Neural progenitor cell (in vitro differentiated cells): ENCODE measurements at regions not wholly inside any gene's neighbourhood (a gene's known extent, or its start where the extent isn't known, plus 50 kb on each side); places are given as distances from the start of the nearest gene placed in this dataset.

ENCODE experiments used
- DNase-seq: peaks from one replicate; pipeline ENCODE4 v3.0.0-alpha.2; 2016; ENCODE audit warnings: low spot score
- H2AFZ ChIP-seq: fragments of 200-600 bp; sonication (generic); replicated peaks from 2 replicates; pipeline ENCODE4 v1.6.1; 2016; ENCODE audit warnings: antibody characterized with exemption
- H3F3A ChIP-seq: fragments of 200-600 bp; sonication (generic); 2 replicates; pipeline ENCODE4 v1.6.1; 2016; ENCODE audit warnings: antibody characterized with exemption, low read depth
- H3K27ac ChIP-seq: fragments of 200-600 bp; sonication (generic); 2 replicates; pipeline ENCODE4 v1.5.1; 2016; ENCODE audit warnings: mild to moderate bottlenecking
- H3K27me3 ChIP-seq: fragments of 200-600 bp; sonication (generic); 2 replicates; pipeline ENCODE4 v1.6.1; 2016; ENCODE audit warnings: mild to moderate bottlenecking, moderate library complexity
- H3K36me3 ChIP-seq: fragments of 200-600 bp; sonication (generic); 2 replicates; pipeline ENCODE4 v1.5.1; 2016
- H3K4me1 ChIP-seq: fragments of 200-600 bp; sonication (generic); 2 replicates; pipeline ENCODE4 v1.6.1; 2016; ENCODE audit warnings: mixed run types
- H3K4me2 ChIP-seq: fragments of 200-600 bp; sonication (generic); 2 replicates; pipeline ENCODE4 v1.6.1; 2016
- H3K4me3 ChIP-seq: fragments of 200-600 bp; sonication (generic); 2 replicates; pipeline ENCODE4 v1.5.1; 2016
- H3K79me2 ChIP-seq: fragments of 200-600 bp; sonication (generic); 2 replicates; pipeline ENCODE4 v1.6.1; 2016; ENCODE audit warnings: low read depth
- H3K9ac ChIP-seq: fragments of 200-600 bp; sonication (generic); 2 replicates; pipeline ENCODE4 v1.6.1; 2016
- H3K9me3 ChIP-seq: fragments of 200-600 bp; sonication (generic); 2 replicates; pipeline ENCODE4 v1.5.1; 2016; ENCODE audit warnings: low read depth
- H4K20me1 ChIP-seq: fragments of 200-600 bp; sonication (generic); 2 replicates; pipeline ENCODE4 v1.6.1; 2016; ENCODE audit warnings: low read depth
- H3K27ac Mint-ChIP-seq: 3 replicates; pipeline ENCODE4 v1.8.0; 2021; ENCODE audit warnings: mixed read lengths
- H3K27me3 Mint-ChIP-seq: 2 replicates; pipeline ENCODE4 v1.8.0; 2022; ENCODE audit warnings: low read depth, mild to moderate bottlenecking, inconsistent platforms, moderate library complexity, mixed read lengths; ENCODE audit not compliant: insufficient read depth
- H3K36me3 Mint-ChIP-seq: 3 replicates; pipeline ENCODE4 v1.8.0; 2021; ENCODE audit warnings: mixed read lengths
- H3K4me1 Mint-ChIP-seq: 3 replicates; pipeline ENCODE4 v1.8.0; 2021; ENCODE audit warnings: mixed read lengths
- H3K4me3 Mint-ChIP-seq: 3 replicates; pipeline ENCODE4 v1.8.0; 2021; ENCODE audit warnings: mild to moderate bottlenecking, moderate library complexity, mixed read lengths
- H3K9me3 Mint-ChIP-seq: 3 replicates; pipeline ENCODE4 v1.8.0; 2020; ENCODE audit warnings: mixed read lengths
- CTCF ChIP-seq: fragments of 200-600 bp; sonication (generic); IDR thresholded peaks from 2 replicates; pipeline ENCODE4 v1.5.1; 2017; ENCODE audit warnings: antibody characterized with exemption, mild to moderate bottlenecking
- EZH2 ChIP-seq: fragments of 200-600 bp; sonication (generic); IDR thresholded peaks from 2 replicates; pipeline ENCODE4 v1.6.1; 2017; ENCODE audit warnings: antibody characterized with exemption, mild to moderate bottlenecking, moderate library complexity
- EZH2phosphoT487 ChIP-seq: fragments of 200-600 bp; sonication (generic); IDR thresholded peaks from 2 replicates; pipeline ENCODE4 v1.6.1; 2017; ENCODE audit warnings: antibody characterized with exemption

GRCh38 chr2:81304154-81304830, 999.7 kb upstream of the LRRTM1 start:
- H3K4me3 Mint-ChIP-seq, result peak overlapping the region; percentile 65

GRCh38 chr2:81303321-81303720, 998.8 kb upstream of the LRRTM1 start:
- Mint-ChIP-seq H3K36me3 (peaks cover 4% of the 10 kb centered on the region), H3K9me3 (peaks cover 12% of the 10 kb centered on the region), H3K27ac (peak overlapping the region; percentile 1), H3K4me3 (no peak overlapping the region), H3K27me3 (peaks cover 6% of the 10 kb centered on the region), H3K4me1 (peaks cover 28% of the 10 kb centered on the region)
- no peak overlapping the region for H3K4me3 ChIP-seq
- peak overlapping the region; percentile 28 for H2AFZ ChIP-seq
- no peak overlapping the region for H3K27ac ChIP-seq
- no peak for DNase-seq
- no peaks in the 10 kb centered on the region for H3F3A ChIP-seq
- peaks cover 7% of the 10 kb centered on the region for H3K9me3 ChIP-seq
- TF ChIP-seq CTCF, result no peak
- no peak for TF ChIP-seq EZH2
- no peak for TF ChIP-seq EZH2phosphoT487
- H4K20me1 ChIP-seq, result no peaks in the 10 kb centered on the region
- no peaks in the 10 kb centered on the region for H3K4me1 ChIP-seq
- H3K9ac ChIP-seq, result no peak overlapping the region
- H3K4me2 ChIP-seq, result no peak overlapping the region
- no peaks in the 10 kb centered on the region for H3K27me3 ChIP-seq
- peaks cover 3% of the 10 kb centered on the region for H3K36me3 ChIP-seq
- H3K79me2 ChIP-seq, result no peaks in the 10 kb centered on the region

More at GRCh38 chr2:81304154-81304830, 999.7 kb upstream of the LRRTM1 start:
- H3K27me3 ChIP-seq, result no peaks in the 10 kb centered on the region
- no peak overlapping the region for H3K9ac ChIP-seq
- H3K4me2 ChIP-seq, result peak overlapping the region; percentile 35
- Mint-ChIP-seq H3K36me3 (peaks cover 4% of the 10 kb centered on the region), H3K9me3 (peaks cover 12% of the 10 kb centered on the region), H3K27ac (peak overlapping the region; percentile 99), H3K27me3 (peaks cover 6% of the 10 kb centered on the region), H3K4me1 (peaks cover 28% of the 10 kb centered on the region)
- H3K27ac ChIP-seq, result peak overlapping the region; percentile 9
- no peak for TF ChIP-seq CTCF
- TF ChIP-seq EZH2phosphoT487, result no peak
- peak; percentile 45 for DNase-seq
- no peaks in the 10 kb centered on the region for H3F3A ChIP-seq
- H3K36me3 ChIP-seq, result peaks cover 3% of the 10 kb centered on the region
- H3K9me3 ChIP-seq, result peaks cover 7% of the 10 kb centered on the region
- H3K4me1 ChIP-seq, result no peaks in the 10 kb centered on the region
- no peaks in the 10 kb centered on the region for H4K20me1 ChIP-seq
- H2AFZ ChIP-seq, result peak overlapping the region; percentile 81
- H3K4me3 ChIP-seq, result no peak overlapping the region
- H3K79me2 ChIP-seq, result no peaks in the 10 kb centered on the region

- Histone ChIP-seq H4K20me1 (no peaks in the 10 kb centered on the region), H3K9ac (no peak overlapping the region), H3K4me3 (no peak overlapping the region), H3K36me3 (peaks cover 3% of the 10 kb centered on the region), H3K4me1 (no peaks in the 10 kb centered on the region), H3F3A (no peaks in the 10 kb centered on the region), H2AFZ (no peak overlapping the region), H3K27ac (no peak overlapping the region), H3K9me3 (peaks cover 7% of the 10 kb centered on the region), H3K79me2 (no peaks in the 10 kb centered on the region), H3K4me2 (no peak overlapping the region), H3K27me3 (no peaks in the 10 kb centered on the region)
- peaks cover 2% of the 10 kb centered on the region for H3K27me3 Mint-ChIP-seq
- no peak overlapping the region for H3K4me3 Mint-ChIP-seq
- TF ChIP-seq EZH2 (no peak), CTCF (no peak), EZH2phosphoT487 (no peak)
- H3K9me3 Mint-ChIP-seq, result peaks cover 5% of the 10 kb centered on the region
- no peaks in the 10 kb centered on the region for H3K36me3 Mint-ChIP-seq
- peaks cover 24% of the 10 kb centered on the region for H3K4me1 Mint-ChIP-seq
- no peak overlapping the region for H3K27ac Mint-ChIP-seq
- no peak for DNase-seq
Measured at GRCh38 chr2:81299841-81300240, 995.3 kb upstream of the LRRTM1 start.
